K562 (cell line): ENCODE measurements at regions not wholly inside any gene's neighbourhood (a gene's known extent, or its start where the extent isn't known, plus 50 kb on each side); places are given as distances from the start of the nearest gene placed in this dataset.

Source experiments
- ATAC-seq: fragments of 200-7000 bp; cut with Tn5 transposase; 3 replicates; pipeline ENCODE4 v1.9.1; 2020; ENCODE audit warnings: moderate library complexity
- BruUV-seq: library from RNA; stranded (reverse); fragments of 400-500 nt; replicated peaks from 2 replicates; lab custom pipeline; 2021; lab: Mats Ljungman, UMichigan
- CTCF ChIA-PET: fragments of 300-600 bp; formaldehyde crosslinking; extraction: SDS; loops from one replicate; lab custom pipeline; 2021; ENCODE audit warnings: low intra/inter-chr PET ratio; lab: Yijun Ruan, JAX
- POLR2A ChIA-PET: fragments of 300-600, 350-650 bp; sonication (Branson Sonifier 250); formaldehyde crosslinking; extraction: SDS; loops from one replicate; lab custom pipeline; 2021; ENCODE audit warnings: antibody characterized with exemption, inconsistent platforms; lab: Yijun Ruan, JAX
- DNase-seq, 4 experiments: peaks; one replicate each; pipeline versions ENCODE4 v3.0.0 to v3.0.0-alpha.2; 2011 to 2018; ENCODE audit warnings: low spot score in 3 of 4, mixed read lengths in 3 of 4; ENCODE audit errors: extremely low read depth in 1 of 4
- FAIRE-seq: peaks from 2 replicates; lab custom pipeline; 2011; peaks lifted over from hg19 to GRCh38; lab: Jason Lieb, UNC
- H2AFZ ChIP-seq: 2 replicates; pipeline ENCODE4 v1.6.0; 2011; ENCODE audit warnings: low read depth, low read length, control low read depth, inconsistent platforms
- H3K27ac ChIP-seq: fragments of 200-600 bp; 3 replicates; pipeline ENCODE4 v1.8.0; 2011; ENCODE audit warnings: low read depth, mild to moderate bottlenecking, control low read depth, inconsistent platforms, low read length, moderate library complexity, mixed read lengths; ENCODE audit errors: extremely low read depth
- H3K27me3 ChIP-seq, 2 experiments: fragments of 300-600 bp in 1 of 2; 2 replicates in 1 of 2; 3 replicates in 1 of 2; pipeline versions ENCODE4 v1.6.0 to v1.8.0; 2011; ENCODE audit warnings: inconsistent platforms in 2 of 2, low read length in 2 of 2, mild to moderate bottlenecking in 1 of 2, mixed read lengths in 1 of 2, moderate library complexity in 1 of 2; ENCODE audit not compliant: control insufficient read depth in 2 of 2, insufficient read depth in 2 of 2
- H3K36me3 ChIP-seq: fragments of 300-600 bp; 3 replicates; pipeline ENCODE4 v1.8.0; 2011; ENCODE audit warnings: mild to moderate bottlenecking, low read length, inconsistent platforms; ENCODE audit not compliant: control insufficient read depth, insufficient read depth
- H3K4me1 ChIP-seq, 2 experiments: fragments of 200-600 bp in 1 of 2; replicated peaks in 1 of 2; 2 replicates in 1 of 2; 3 replicates in 1 of 2; pipeline versions ENCODE4 v1.5.1 to v1.8.0; 2011; ENCODE audit warnings: inconsistent platforms in 2 of 2, low read length in 2 of 2, mild to moderate bottlenecking in 1 of 2, mixed read lengths in 1 of 2, moderate library complexity in 1 of 2; ENCODE audit not compliant: control insufficient read depth in 2 of 2, insufficient read depth in 2 of 2
- H3K4me2 ChIP-seq: 2 replicates; pipeline ENCODE4 v1.6.1; 2011; ENCODE audit warnings: low read length, control low read depth, inconsistent platforms, mixed read lengths; ENCODE audit not compliant: insufficient read depth
- H3K4me3 ChIP-seq: fragments of 200-600 bp; sonication (generic), shearing (Covaris generic); 2 replicates; pipeline ENCODE4 v1.5.1; 2016; ENCODE audit warnings: control low read depth, inconsistent platforms
- H3K79me2 ChIP-seq: fragments of 200-600 bp; 3 replicates; pipeline ENCODE4 v1.8.0; 2011; ENCODE audit warnings: low read length, inconsistent platforms; ENCODE audit not compliant: control insufficient read depth, insufficient read depth
- H3K9ac ChIP-seq, 2 experiments: 2 replicates each; pipeline versions ENCODE4 v1.6.0 to v1.6.1; 2011; ENCODE audit warnings: low read depth in 2 of 2, low read length in 2 of 2, control low read depth in 1 of 2, inconsistent platforms in 1 of 2, mild to moderate bottlenecking in 1 of 2, mixed read lengths in 1 of 2; ENCODE audit not compliant: insufficient read depth in 1 of 2
- H3K9me1 ChIP-seq: one replicate; pipeline ENCODE4 v1.6.0; 2011; ENCODE audit warnings: inconsistent platforms, mild to moderate bottlenecking, low read length, moderate library complexity; ENCODE audit not compliant: control insufficient read depth, insufficient read depth
- H3K9me3 ChIP-seq: replicated peaks from 2 replicates; pipeline ENCODE4 v1.5.1; 2011; ENCODE audit warnings: low read depth, low read length, inconsistent platforms; ENCODE audit not compliant: control insufficient read depth, insufficient read depth
- H4K20me1 ChIP-seq: replicated peaks from 2 replicates; pipeline ENCODE4 v1.6.1; 2011; ENCODE audit warnings: low read length, inconsistent platforms, mixed read lengths; ENCODE audit not compliant: control insufficient read depth, insufficient read depth
- CEBPG ChIP-seq, 3 experiments: fragments of 200-800 bp in 1 of 3; sonication (Bioruptor generic) in 1 of 3; sonication (generic) in 1 of 3; formaldehyde crosslinking in 1 of 3; IDR thresholded peaks in 2 of 3; conservative IDR thresholded peaks in 1 of 3; 2 replicates each; pipeline versions ENCODE4 v1.6.1 to v1.8.0; 2016 to 2022; ENCODE audit warnings: missing compliant biosample characterization in 2 of 3, missing genetic modification characterization in 2 of 3, mild to moderate bottlenecking in 1 of 3, missing genetic modification reagents in 1 of 3
- NCOA2 ChIP-seq, 2 experiments: fragments of 450-650 bp; IDR thresholded peaks; 2 replicates each; pipeline ENCODE4 v1.6.1; 2018; ENCODE audit warnings: mild to moderate bottlenecking in 2 of 2, moderate library complexity in 1 of 2; ENCODE audit not compliant: partially characterized antibody in 2 of 2
- POLR2B ChIP-seq: fragments of 450-650 bp; IDR thresholded peaks from 2 replicates; pipeline ENCODE4 v1.6.1; 2018; ENCODE audit warnings: low read depth; ENCODE audit not compliant: partially characterized antibody
- SRSF3 ChIP-seq: fragments of 200-400 bp; formaldehyde crosslinking; IDR thresholded peaks from 2 replicates; pipeline ENCODE4 v1.6.1; 2016; ENCODE audit warnings: mild to moderate bottlenecking, low read length, moderate library complexity; ENCODE audit not compliant: insufficient read depth
- TEAD1 ChIP-seq, 2 experiments: fragments of 450-650 bp in 1 of 2; sonication (generic) in 1 of 2; formaldehyde crosslinking; IDR thresholded peaks; 2 replicates each; pipeline versions ENCODE4 v1.4.0 to v1.8.0; 2020 to 2022; ENCODE audit warnings: mild to moderate bottlenecking in 2 of 2, missing genetic modification reagents in 1 of 2
- TRIM24 ChIP-seq, 2 experiments: fragments of 450-650 bp; IDR thresholded peaks; 2 replicates each; pipeline ENCODE4 v1.6.1; 2016
- ZBTB17 ChIP-seq: fragments of 450-650 bp; formaldehyde crosslinking; IDR thresholded peaks from 2 replicates; pipeline ENCODE4 v1.4.0; 2020; ENCODE audit warnings: mild to moderate bottlenecking
- WGBS: fragments of 100-300 bp; shearing (Covaris generic); methylation state at CpG from one replicate; pipeline ENCODE4 v1.1.6; 2016; ENCODE audit warnings: low coverage, mixed read lengths; ENCODE audit not compliant: insufficient coverage; ENCODE audit errors: missing lambda C conversion rate; 5-methylcytosine and 5-hydroxymethylcytosine counted together
- in situ Hi-C: fragments of 300-500 bp; cut with MboI; formaldehyde crosslinking; loops from 4 replicates; pipeline ENCODE4 v1.15.0; 2018; ENCODE audit warnings: inconsistent platforms, mixed read lengths
- intact Hi-C: fragments of 100-400 bp; cut with micrococcal nuclease; formaldehyde crosslinking; loops from 2 replicates; pipeline ENCODE4 v1.14.2; 2022

- in situ Hi-C loops = loop anchor here (5.0 kb wide), 1 partner anchor 690 kb away; no protein-coding TSS in a partner anchor
- Histone ChIP-seq H3K27me3 (no peaks in the 10 kb centered on the region), H4K20me1 (no peaks in the 10 kb centered on the region), H3K9me1 (no peaks in the 10 kb centered on the region), H3K79me2 (no peaks in the 10 kb centered on the region), H2AFZ (no peak overlapping the region; the same call in 1 of the 2 replicates), H3K4me1 (no peaks in the 10 kb centered on the region; a peak in 1 of 5 replicates), H3K4me2 (no peak overlapping the region), H3K9me3 (no peaks in the 10 kb centered on the region), H3K27ac (no peak overlapping the region), H3K4me3 (no peak overlapping the region), H3K36me3 (no peaks in the 10 kb centered on the region), H3K9ac (no peak overlapping the region)
- TF ChIP-seq ZBTB17 = peak; percentile 52; the same call in 1 of the 2 replicates
- no peak for TF ChIP-seq POLR2B
- intact Hi-C loops = no loop called here
- BruUV-seq = no TSS peak
- CTCF ChIA-PET = no interaction called here
- WGBS = 21% methylated on average over 5 of the region's 5 CpGs
- no peak for FAIRE-seq
- peak in 1 of 4 experiments; percentile 23 for DNase-seq
- POLR2A ChIA-PET = interaction anchor here (1.1 to 1.5 kb wide), 2 partner anchors 17 to 853 kb away, joined by 3 to 4 read pairs; partner anchors contain the start of genes HMMR and NUDCD2
- ATAC-seq = peak; percentile 63; the same call in 2 of the 3 replicates
Measured at GRCh38 chr5:164312801-164313200, 807.4 kb downstream of the MAT2B start.

- Histone ChIP-seq H3K27ac (no peak overlapping the region), H3K9me3 (no peaks in the 10 kb centered on the region), H3K4me3 (no peak overlapping the region), H3K79me2 (no peaks in the 10 kb centered on the region), H3K27me3 (no peaks in the 10 kb centered on the region), H3K36me3 (no peaks in the 10 kb centered on the region), H3K9me1 (no peaks in the 10 kb centered on the region), H4K20me1 (no peaks in the 10 kb centered on the region), H3K9ac (no peak overlapping the region), H3K4me2 (no peak overlapping the region), H2AFZ (no peak overlapping the region), H3K4me1 (no peaks in the 10 kb centered on the region; a peak in 1 of 5 replicates)
- no peak for ATAC-seq
- POLR2A ChIA-PET = no interaction called here
- in situ Hi-C loops (no loop called here), intact Hi-C loops (no loop called here)
- 67% methylated on average over 1 of the region's 1 CpG for WGBS
- DNase-seq = no peak
- no TSS peak for BruUV-seq
- FAIRE-seq = no peak
- CTCF ChIA-PET = interaction anchor here (0.8 kb wide), 1 partner anchor 685 kb away, joined by 3 read pairs; no protein-coding TSS in a partner anchor
- peak in 1 of 2 experiments; percentile 10 for TF ChIP-seq NCOA2 (IDR thresholded peaks at IDR 0.05; ENCODE audit: partially characterized antibody in 2 of 2)
- TF ChIP-seq TRIM24 (IDR thresholded peaks at IDR 0.05) = 0 out of 4 replicates have a peak, but pooled peaks of 1 of the 2 experiments have one; percentile 19
- no peak for TF ChIP-seq TEAD1 (CRISPR knock-in tag; IDR thresholded peaks at IDR 0.05)
- TF ChIP-seq CEBPG (CRISPR knock-in tag; IDR thresholded peaks at IDR 0.05) = no peak
- peak in 1 of 2 experiments; percentile 28; a peak in 1 of 4 replicates for TF ChIP-seq CEBPG (tag; conservative IDR thresholded peaks at IDR 0.05 in 1 of 2, IDR thresholded peaks at IDR 0.05 in 1 of 2)
- TF ChIP-seq SRSF3 = no peak
Measured at GRCh38 chr5:164317676-164318075, 812.3 kb downstream of the MAT2B start.
